HT1080 (cell line): ENCODE measurements at regions not wholly inside any gene's neighbourhood (a gene's known extent, or its start where the extent isn't known, plus 50 kb on each side); places are given as distances from the start of the nearest gene placed in this dataset.
"Not testable (repeated sequence)": the region's sequence is repeated elsewhere in the genome, so short reads cannot be mapped to it uniquely, and the experiment has no call there.

ENCODE experiments used
- DNase-seq: peaks from one replicate; pipeline ENCODE4 v3.0.0-alpha.2; 2015; ENCODE audit warnings: low read depth

DNA sequence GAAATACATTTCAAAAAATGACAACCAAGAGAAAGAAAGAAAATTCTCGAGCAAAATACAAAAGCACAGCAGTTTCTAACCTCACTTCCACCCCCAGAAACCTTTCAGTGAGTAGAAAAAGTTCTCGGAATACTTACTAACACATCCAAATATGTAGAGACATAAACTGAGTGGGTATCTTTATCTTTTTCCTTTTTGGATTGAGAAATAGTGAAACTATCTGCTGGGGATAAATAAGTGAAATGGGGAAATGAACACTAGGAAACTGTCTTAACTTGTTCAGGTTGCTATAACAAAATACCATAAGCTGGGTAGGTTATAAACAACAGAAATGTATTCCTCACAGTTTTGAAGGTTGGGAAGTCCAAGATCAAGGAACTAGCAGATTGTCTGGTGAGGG, 72.0 kb downstream of the VCAM1 start:
- no peak for DNase-seq

DNA sequence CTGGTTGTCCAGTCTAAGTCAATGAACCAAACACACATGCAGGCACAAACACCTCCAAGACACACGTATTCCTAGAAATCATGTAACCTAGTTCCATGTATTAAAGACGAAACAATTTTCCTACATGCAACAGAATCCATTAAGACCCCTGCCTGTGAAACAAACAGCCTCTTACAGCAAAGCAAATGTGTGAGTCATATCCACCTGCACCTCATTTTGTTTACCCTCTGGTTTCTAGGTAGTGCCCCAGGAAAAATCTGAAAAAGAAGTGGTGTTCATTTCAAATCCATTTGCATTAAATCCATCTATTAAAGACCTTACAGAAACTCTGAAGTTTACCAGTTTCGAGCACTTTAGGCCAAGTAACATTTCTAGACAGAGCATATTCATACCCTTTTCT, 74.1 kb downstream of the VCAM1 start:
- DNase-seq: peak; percentile 10

DNA sequence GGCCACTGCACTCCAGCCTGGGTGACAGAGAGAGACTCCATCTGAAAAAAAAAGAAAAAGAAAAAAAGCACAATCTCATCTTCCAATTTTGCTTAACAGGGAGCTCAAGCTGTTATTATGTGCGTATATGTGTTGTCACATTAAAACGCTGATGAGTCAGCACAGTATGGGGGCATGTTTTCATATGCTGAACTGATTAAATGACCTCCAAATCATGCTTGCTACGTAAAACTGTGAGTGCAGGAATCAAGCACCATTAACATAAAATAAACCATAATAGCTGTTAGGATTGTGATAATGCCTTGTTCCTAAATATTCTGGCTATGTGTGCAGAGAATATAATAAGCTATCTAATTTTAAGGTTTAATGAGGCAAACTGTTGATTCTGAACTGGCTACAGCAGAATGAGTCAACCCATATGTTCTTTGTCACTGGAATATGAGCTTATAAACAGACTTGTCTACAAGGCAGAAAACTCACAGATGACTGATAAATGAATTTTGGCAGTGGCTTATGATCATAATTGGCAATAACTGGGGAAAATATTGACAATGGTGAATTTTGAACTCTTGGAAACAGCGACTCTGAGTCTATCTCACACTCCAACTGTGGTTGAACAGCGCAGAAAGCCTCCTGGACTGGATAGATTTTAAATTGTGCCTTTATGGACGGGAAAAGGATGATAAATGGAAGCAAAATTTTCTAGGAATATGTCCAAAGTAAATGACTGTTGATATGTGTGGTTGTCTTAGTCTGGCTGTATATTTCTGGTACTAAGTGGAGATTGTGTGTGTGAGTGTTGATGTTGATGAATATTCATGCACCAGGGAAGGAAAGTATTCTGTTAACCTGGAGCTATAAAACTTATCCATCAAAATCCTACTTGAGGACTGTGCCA, 75.5 kb downstream of the VCAM1 start:
- no peak for DNase-seq

DNA sequence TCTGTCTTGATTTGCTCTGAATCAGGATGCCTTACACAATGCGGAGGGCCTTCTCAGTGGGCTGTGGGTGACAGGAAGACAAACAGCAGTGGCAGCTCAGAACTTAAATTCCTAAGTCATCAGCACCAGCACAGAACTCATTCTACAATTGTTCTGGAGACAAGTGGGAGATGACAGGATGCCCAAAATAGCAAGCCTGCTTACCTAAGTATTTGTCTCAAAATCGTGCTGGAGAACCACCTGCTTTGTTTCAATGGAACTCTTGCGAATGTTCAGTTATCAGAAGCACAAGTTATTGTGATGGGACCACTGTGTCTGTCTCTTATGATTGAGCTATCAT, 76.1 kb downstream of the VCAM1 start:
- no peak for DNase-seq

DNA sequence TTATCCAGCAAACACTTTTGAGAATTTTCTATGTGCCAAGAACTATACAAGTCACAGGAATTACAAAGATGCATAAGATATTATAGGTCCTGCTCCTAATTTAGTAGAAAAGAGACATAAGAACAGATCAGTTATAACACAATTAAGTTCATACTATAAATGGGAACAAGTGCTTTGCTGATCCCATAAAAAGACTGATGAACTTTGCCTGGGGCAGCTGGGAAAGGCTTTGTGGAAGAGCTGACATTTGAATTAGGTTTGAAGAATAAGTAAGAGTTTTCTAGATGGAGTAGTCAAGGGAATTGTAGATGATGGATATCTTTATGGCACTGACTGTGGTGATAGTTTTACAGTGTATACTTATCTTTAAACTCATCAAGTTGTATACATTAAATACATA, 76.5 kb downstream of the VCAM1 start:
- no peak for DNase-seq

DNA sequence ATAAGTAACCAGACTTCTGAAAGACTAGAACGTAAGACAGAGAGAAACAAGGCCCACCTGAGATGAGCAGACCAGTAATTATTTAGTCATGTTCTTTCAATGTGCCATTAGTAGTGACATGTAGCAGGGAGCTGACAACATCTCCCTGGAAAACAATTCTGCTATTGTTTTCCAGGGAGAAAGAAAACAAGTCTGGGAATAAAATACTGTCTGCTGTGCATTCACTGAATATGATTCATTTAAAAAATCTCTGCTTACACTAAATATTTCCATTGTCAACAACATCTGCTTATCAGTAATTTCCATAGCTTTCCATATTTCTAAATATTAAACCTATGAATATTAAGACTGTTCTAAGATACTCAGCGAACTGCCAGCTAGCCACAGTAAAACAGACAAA, 80.0 kb downstream of the VCAM1 start:
- no peak for DNase-seq

DNA sequence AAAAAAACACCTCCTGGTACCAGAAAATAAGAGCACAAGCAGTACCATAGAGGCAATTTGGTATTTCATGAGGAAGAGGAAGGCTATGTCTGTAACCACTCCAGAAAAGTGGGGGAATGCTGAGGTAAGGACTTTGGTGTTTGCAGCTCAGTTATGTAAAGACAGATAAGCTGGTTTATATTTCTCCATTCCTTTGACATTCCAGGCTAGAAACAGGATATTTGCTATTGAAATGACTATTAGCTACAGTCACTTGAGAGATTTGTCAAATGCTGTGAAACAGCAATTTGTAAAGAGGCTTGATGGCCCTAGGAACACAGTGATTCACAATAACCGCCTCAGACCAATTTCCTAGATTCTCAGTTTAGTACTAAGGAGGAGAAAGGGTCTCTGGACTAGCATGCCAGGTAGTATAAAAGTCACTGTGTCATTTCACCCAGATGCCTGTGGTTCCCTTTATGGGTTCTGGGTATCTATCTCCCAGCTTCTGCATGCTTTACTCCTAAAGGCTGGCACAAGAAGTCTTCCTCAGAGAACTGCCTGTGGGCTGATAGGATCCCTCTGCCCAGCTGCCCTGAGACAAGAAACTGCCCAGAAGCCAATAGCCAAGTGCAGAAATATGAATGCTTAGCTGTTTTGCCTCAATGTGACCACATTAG, 80.5 kb downstream of the VCAM1 start:
- DNase-seq: no peak

DNA sequence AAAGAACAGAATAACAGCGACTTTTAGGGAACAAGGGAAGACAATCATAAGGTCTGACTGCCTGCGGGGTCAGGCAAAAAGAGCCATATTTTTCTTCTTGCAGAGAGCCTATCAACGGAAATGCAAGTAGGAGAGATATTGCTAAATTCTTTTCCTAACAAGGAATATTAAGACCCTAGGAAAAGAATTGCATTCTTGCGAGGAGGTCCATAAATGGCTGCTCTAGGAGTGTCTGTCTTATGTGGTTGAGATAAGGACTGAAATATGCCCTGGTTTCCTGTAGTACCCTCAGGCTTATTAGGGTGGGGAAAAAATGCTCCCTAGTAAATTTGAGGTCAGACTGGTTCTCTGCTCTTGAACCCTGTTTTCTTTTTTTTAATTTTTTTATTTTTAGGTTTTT, 81.7 kb downstream of the VCAM1 start:
- not testable (repeated sequence) for DNase-seq

DNA sequence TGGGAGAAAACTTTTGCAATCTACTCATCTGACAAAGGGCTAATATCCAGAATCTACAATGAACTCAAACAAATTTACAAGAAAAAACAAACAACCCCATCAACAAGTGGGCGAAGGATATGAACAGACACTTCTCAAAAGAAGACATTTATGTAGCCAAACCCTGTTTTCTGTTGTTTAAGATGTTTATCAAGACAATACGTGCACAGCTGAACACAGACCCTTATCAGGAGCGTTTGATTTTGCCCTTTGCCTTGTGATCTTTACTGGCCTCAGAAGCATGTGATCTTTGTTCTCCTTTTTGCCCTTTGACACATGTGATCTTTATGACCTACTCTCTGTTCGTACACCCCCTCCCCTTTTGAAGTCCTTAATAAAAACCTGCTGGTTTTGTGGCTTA, 83.7 kb downstream of the VCAM1 start:
- not testable (repeated sequence) for DNase-seq

DNA sequence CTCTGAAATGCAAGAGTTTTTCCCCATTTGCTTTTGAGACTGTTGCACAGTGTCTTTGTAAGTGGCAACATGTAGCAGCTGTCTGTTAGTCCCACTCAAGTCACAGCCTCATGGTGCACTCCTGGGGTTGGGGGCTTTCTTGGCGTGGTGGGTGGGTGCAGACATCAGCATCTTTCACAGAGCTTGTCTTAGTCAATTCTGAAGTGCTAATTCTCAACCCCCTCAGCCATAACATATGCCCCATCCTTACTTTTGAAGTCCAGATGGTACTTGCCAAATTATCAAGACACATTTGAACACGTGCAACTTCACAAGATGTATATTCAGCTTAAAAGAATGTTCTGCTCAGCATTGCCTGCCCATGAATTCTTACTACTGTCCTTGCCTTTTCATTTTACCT, 87.1 kb downstream of the VCAM1 start:
- no peak for DNase-seq

DNA sequence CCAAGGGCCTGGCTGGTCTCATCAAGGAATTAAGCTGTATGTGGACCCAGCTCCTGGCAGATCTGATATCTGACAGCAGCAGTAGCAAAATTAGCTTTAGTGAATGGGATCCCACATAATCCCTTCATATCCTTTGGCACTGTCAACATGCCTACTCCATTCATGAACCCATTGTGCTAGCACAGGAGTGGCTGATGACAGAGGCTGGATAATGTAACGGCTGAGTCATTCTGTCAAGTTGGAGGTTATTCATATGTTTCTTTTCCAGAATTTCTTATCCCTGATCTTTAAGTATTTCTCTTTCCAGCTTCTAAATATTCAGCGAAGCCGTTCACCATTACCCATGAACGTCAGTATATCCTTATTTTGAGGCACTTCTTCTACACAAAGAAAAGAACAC, 84.3 kb downstream of the EXTL2 start:
- peak; percentile 17 for DNase-seq

DNA sequence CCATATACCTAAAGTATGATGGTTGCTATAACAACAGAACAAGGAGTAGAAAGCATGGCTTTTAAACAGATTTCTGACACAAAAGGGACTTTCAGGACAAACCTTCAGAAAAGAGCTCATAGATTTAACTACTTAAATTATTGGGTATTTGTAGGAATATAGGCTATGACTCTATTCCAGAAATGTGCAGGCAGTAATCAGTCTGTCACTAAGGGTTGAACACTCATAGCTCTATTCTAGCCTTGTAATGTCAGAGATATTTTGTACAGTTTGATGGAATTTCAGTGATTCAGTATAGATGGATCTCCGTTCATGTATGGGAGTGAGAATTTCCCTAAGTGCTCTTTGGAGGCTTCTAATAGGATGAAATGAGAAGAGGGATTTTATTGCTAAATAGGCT, 82.8 kb downstream of the EXTL2 start:
- no peak for DNase-seq

DNA sequence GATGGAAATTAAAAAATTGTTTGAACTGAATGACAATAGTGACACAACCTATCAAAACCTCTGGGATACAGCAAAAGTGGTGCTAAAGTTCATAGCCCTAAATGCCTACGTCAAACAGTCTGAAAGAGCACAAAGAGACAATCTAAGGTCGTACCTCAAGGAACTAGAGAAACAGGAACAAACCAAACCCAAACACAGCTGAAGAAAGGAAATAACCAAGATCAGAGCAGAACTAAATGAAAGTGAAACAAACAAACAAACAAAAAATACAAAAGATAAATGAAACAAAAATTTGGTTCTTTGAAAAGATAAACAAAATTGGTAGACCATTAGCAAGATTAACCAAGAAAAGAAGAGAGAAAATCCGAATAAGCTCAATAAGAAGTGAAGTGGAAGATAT, 79.7 kb downstream of the EXTL2 start:
- not testable (repeated sequence) for DNase-seq

DNA sequence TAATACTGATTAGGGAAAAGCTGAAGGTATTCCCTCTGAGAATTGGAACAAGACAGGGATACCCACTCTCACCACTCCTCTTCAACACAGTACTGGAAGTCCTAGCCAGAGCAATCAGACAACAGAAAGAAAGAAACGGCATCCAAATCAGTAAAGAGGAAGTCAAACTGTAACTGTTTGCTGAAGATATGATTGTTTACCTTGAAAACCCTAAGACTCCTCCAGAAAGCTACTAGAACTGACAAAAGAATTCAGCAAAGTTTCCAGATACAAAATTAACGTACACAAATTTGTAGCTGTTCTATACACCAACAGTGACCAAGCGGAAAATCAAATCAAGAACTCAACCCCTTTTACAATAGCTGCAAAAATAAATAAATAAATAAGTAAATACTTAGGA, 78.6 kb downstream of the EXTL2 start:
- no peak for DNase-seq

DNA sequence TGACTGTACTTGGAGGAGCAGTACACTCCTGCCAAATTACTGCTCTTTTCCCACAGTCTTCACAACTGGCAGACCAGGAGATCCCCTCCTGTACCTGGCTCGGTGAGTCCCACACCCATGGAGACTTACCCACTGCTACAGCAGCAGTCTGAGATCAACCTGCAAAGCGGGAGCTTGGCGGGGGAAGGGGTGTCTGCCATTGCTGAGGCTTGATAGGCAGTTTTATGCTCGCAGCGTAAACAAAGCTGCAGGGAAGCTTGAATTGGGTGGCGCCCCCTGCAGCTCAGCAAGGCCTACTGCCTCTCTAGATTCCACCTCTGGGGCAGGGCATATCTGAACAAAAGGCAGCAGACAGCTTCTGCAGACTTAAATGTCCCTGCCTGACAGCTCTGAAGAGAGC, 74.4 kb downstream of the EXTL2 start:
- not testable (repeated sequence) for DNase-seq

DNA sequence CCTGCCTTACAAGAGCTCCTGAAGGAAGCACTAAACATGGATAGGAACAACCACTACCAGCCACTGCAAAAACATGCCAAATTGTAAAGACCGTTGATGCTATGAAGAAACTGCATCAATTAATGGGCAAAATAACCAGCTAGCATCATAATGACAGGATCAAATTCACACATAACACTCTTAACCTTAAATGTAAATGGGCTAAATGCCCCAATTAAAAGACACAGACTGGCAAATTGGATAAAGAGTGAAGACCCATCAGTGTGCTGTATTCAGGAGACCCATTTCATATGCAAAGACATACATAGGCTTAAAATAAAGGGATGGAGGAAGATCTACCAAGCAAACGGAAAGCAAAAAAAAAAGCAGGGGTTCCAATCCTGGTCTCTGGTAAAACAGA, 72.7 kb downstream of the EXTL2 start:
- not testable (repeated sequence) for DNase-seq
